K562 (cell line): ENCODE measurements at regions not wholly inside any gene's neighbourhood (a gene's known extent, or its start where the extent isn't known, plus 50 kb on each side); places are given as distances from the start of the nearest gene placed in this dataset.

Experiments
- ATAC-seq: fragments of 200-7000 bp; cut with Tn5 transposase; 3 replicates; pipeline ENCODE4 v1.9.1; 2020; ENCODE audit warnings: moderate library complexity
- BruUV-seq: library from RNA; stranded (reverse); fragments of 400-500 nt; replicated peaks from 2 replicates; lab custom pipeline; 2021; lab: Mats Ljungman, UMichigan
- CTCF ChIA-PET: fragments of 300-600 bp; formaldehyde crosslinking; extraction: SDS; loops from one replicate; lab custom pipeline; 2021; ENCODE audit warnings: low intra/inter-chr PET ratio; lab: Yijun Ruan, JAX
- POLR2A ChIA-PET: fragments of 300-600, 350-650 bp; sonication (Branson Sonifier 250); formaldehyde crosslinking; extraction: SDS; loops from one replicate; lab custom pipeline; 2021; ENCODE audit warnings: antibody characterized with exemption, inconsistent platforms; lab: Yijun Ruan, JAX
- DNase-seq, 4 experiments: peaks; one replicate each; pipeline versions ENCODE4 v3.0.0 to v3.0.0-alpha.2; 2011 to 2018; ENCODE audit warnings: low spot score in 3 of 4, mixed read lengths in 3 of 4; ENCODE audit errors: extremely low read depth in 1 of 4
- FAIRE-seq: peaks from 2 replicates; lab custom pipeline; 2011; peaks lifted over from hg19 to GRCh38; lab: Jason Lieb, UNC
- H2AFZ ChIP-seq: 2 replicates; pipeline ENCODE4 v1.6.0; 2011; ENCODE audit warnings: low read depth, low read length, control low read depth, inconsistent platforms
- H3K27ac ChIP-seq: fragments of 200-600 bp; 3 replicates; pipeline ENCODE4 v1.8.0; 2011; ENCODE audit warnings: low read depth, mild to moderate bottlenecking, control low read depth, inconsistent platforms, low read length, moderate library complexity, mixed read lengths; ENCODE audit errors: extremely low read depth
- H3K27me3 ChIP-seq, 2 experiments: fragments of 300-600 bp in 1 of 2; 2 replicates in 1 of 2; 3 replicates in 1 of 2; pipeline versions ENCODE4 v1.6.0 to v1.8.0; 2011; ENCODE audit warnings: inconsistent platforms in 2 of 2, low read length in 2 of 2, mild to moderate bottlenecking in 1 of 2, mixed read lengths in 1 of 2, moderate library complexity in 1 of 2; ENCODE audit not compliant: control insufficient read depth in 2 of 2, insufficient read depth in 2 of 2
- H3K36me3 ChIP-seq: fragments of 300-600 bp; 3 replicates; pipeline ENCODE4 v1.8.0; 2011; ENCODE audit warnings: mild to moderate bottlenecking, low read length, inconsistent platforms; ENCODE audit not compliant: control insufficient read depth, insufficient read depth
- H3K4me1 ChIP-seq, 2 experiments: fragments of 200-600 bp in 1 of 2; replicated peaks in 1 of 2; 2 replicates in 1 of 2; 3 replicates in 1 of 2; pipeline versions ENCODE4 v1.5.1 to v1.8.0; 2011; ENCODE audit warnings: inconsistent platforms in 2 of 2, low read length in 2 of 2, mild to moderate bottlenecking in 1 of 2, mixed read lengths in 1 of 2, moderate library complexity in 1 of 2; ENCODE audit not compliant: control insufficient read depth in 2 of 2, insufficient read depth in 2 of 2
- H3K4me2 ChIP-seq: 2 replicates; pipeline ENCODE4 v1.6.1; 2011; ENCODE audit warnings: low read length, control low read depth, inconsistent platforms, mixed read lengths; ENCODE audit not compliant: insufficient read depth
- H3K4me3 ChIP-seq: fragments of 200-600 bp; sonication (generic), shearing (Covaris generic); 2 replicates; pipeline ENCODE4 v1.5.1; 2016; ENCODE audit warnings: control low read depth, inconsistent platforms
- H3K79me2 ChIP-seq: fragments of 200-600 bp; 3 replicates; pipeline ENCODE4 v1.8.0; 2011; ENCODE audit warnings: low read length, inconsistent platforms; ENCODE audit not compliant: control insufficient read depth, insufficient read depth
- H3K9ac ChIP-seq, 2 experiments: 2 replicates each; pipeline versions ENCODE4 v1.6.0 to v1.6.1; 2011; ENCODE audit warnings: low read depth in 2 of 2, low read length in 2 of 2, control low read depth in 1 of 2, inconsistent platforms in 1 of 2, mild to moderate bottlenecking in 1 of 2, mixed read lengths in 1 of 2; ENCODE audit not compliant: insufficient read depth in 1 of 2
- H3K9me1 ChIP-seq: one replicate; pipeline ENCODE4 v1.6.0; 2011; ENCODE audit warnings: inconsistent platforms, mild to moderate bottlenecking, low read length, moderate library complexity; ENCODE audit not compliant: control insufficient read depth, insufficient read depth
- H3K9me3 ChIP-seq: replicated peaks from 2 replicates; pipeline ENCODE4 v1.5.1; 2011; ENCODE audit warnings: low read depth, low read length, inconsistent platforms; ENCODE audit not compliant: control insufficient read depth, insufficient read depth
- H4K20me1 ChIP-seq: replicated peaks from 2 replicates; pipeline ENCODE4 v1.6.1; 2011; ENCODE audit warnings: low read length, inconsistent platforms, mixed read lengths; ENCODE audit not compliant: control insufficient read depth, insufficient read depth
- ATF3 ChIP-seq, 2 experiments: fragments of 450-650 bp in 1 of 2; sonication (generic) in 1 of 2; formaldehyde crosslinking in 1 of 2; IDR thresholded peaks in 1 of 2; conservative IDR thresholded peaks in 1 of 2; 2 replicates each; pipeline versions ENCODE4 v1.6.1 to v1.8.1; 2016 to 2023; ENCODE audit warnings: mild to moderate bottlenecking in 2 of 2, moderate library complexity in 2 of 2, inconsistent platforms in 1 of 2, missing genetic modification reagents in 1 of 2
- CBX2 ChIP-seq: fragments of 200-600 bp; sonication (generic); IDR thresholded peaks from one replicate; pipeline ENCODE4 v1.6.1; 2012; ENCODE audit warnings: mild to moderate bottlenecking, low read length, inconsistent platforms; ENCODE audit not compliant: insufficient read depth, poor library complexity, severe bottlenecking
- CBX3 ChIP-seq, 2 experiments: IDR thresholded peaks; 1 replicate in 1 of 2; 2 replicates in 1 of 2; pipeline ENCODE4 v1.6.1; 2012; ENCODE audit warnings: inconsistent platforms in 2 of 2, low read length in 2 of 2, borderline replicate concordance in 1 of 2, control low read depth in 1 of 2
- E2F8 ChIP-seq: fragments of 450-650 bp; IDR thresholded peaks from 2 replicates; pipeline ENCODE4 v1.7.1; 2018; ENCODE audit warnings: mild to moderate bottlenecking, low read depth; ENCODE audit not compliant: partially characterized antibody
- FOSL1 ChIP-seq: fragments of 200-800 bp; sonication (Bioruptor generic); conservative IDR thresholded peaks from 2 replicates; pipeline ENCODE4 v1.6.1; 2016; ENCODE audit warnings: missing genetic modification characterization, missing compliant biosample characterization
- JUND ChIP-seq, 2 experiments: IDR thresholded peaks; 2 replicates in 1 of 2; 3 replicates in 1 of 2; pipeline ENCODE4 v1.6.1; 2011; ENCODE audit warnings: borderline replicate concordance in 2 of 2, low read depth in 2 of 2, low read length in 2 of 2, improper control_type of control experiment in 1 of 2, missing biosample characterization in 1 of 2, missing genetic modification characterization in 1 of 2, missing genetic modification reagents in 1 of 2
- KDM2B ChIP-seq: fragments of 250-450 bp; sonication (Bioruptor Pico); IDR thresholded peaks from 2 replicates; pipeline ENCODE4 v1.8.0; 2021; ENCODE audit warnings: mild to moderate bottlenecking, moderate library complexity
- MAFG ChIP-seq: fragments of 450-650 bp; conservative IDR thresholded peaks from 2 replicates; pipeline ENCODE4 v1.6.1; 2016; ENCODE audit warnings: missing genetic modification characterization, missing compliant biosample characterization
- NFE2 ChIP-seq: IDR thresholded peaks from 2 replicates; pipeline ENCODE4 v1.6.1; 2014; ENCODE audit warnings: antibody characterized with exemption, low read depth
- VEZF1 ChIP-seq: fragments of 200-800 bp; sonication (Bioruptor generic); IDR thresholded peaks from 2 replicates; pipeline ENCODE4 v1.6.1; 2017; ENCODE audit warnings: missing genetic modification characterization, missing compliant biosample characterization
- ZNF316 ChIP-seq: fragments of 450-650 bp; IDR thresholded peaks from 2 replicates; pipeline ENCODE4 v1.6.1; 2016
- WGBS: fragments of 100-300 bp; shearing (Covaris generic); methylation state at CpG from one replicate; pipeline ENCODE4 v1.1.6; 2016; ENCODE audit warnings: low coverage, mixed read lengths; ENCODE audit not compliant: insufficient coverage; ENCODE audit errors: missing lambda C conversion rate; 5-methylcytosine and 5-hydroxymethylcytosine counted together
- in situ Hi-C: fragments of 300-500 bp; cut with MboI; formaldehyde crosslinking; loops from 4 replicates; pipeline ENCODE4 v1.15.0; 2018; ENCODE audit warnings: inconsistent platforms, mixed read lengths
- intact Hi-C: fragments of 100-400 bp; cut with micrococcal nuclease; formaldehyde crosslinking; loops from 2 replicates; pipeline ENCODE4 v1.14.2; 2022

GRCh38 chr14:66117600-66117999 lies 368.6 kb upstream of the CCDC196 start:
- Histone ChIP-seq H3K9ac (no peak overlapping the region), H3K36me3 (no peaks in the 10 kb centered on the region), H3K4me1 (no peaks in the 10 kb centered on the region), H3K79me2 (no peaks in the 10 kb centered on the region), H4K20me1 (no peaks in the 10 kb centered on the region), H3K4me3 (no peak overlapping the region), H3K27me3 (no peaks in the 10 kb centered on the region), H3K9me3 (no peaks in the 10 kb centered on the region), H2AFZ (no peak overlapping the region), H3K4me2 (no peak overlapping the region), H3K9me1 (no peaks in the 10 kb centered on the region), H3K27ac (no peak overlapping the region)
- DNase-seq, result no peak
- no TSS peak for BruUV-seq
- in situ Hi-C loops (no loop called here), intact Hi-C loops (no loop called here)
- ChIA-PET CTCF (no interaction called here), POLR2A (interaction anchor here (0.6 kb wide), 1 partner anchor 405 kb away, joined by 3 read pairs; no protein-coding TSS in a partner anchor)
- 4% methylated on average over 3 of the region's 3 CpGs for WGBS
- no peak for FAIRE-seq
- no peak for ATAC-seq
- TF ChIP-seq NFE2 (0 out of 2 replicates have a peak, but pooled peaks have one; percentile 20), KDM2B (CRISPR knock-in tag) (no peak), E2F8 (no peak), JUND (IDR thresholded peaks at IDR 0.05; ENCODE audit: borderline replicate concordance, low read depth, low read length) (no peak), JUND (tag; IDR thresholded peaks at IDR 0.05; ENCODE audit: borderline replicate concordance, low read depth, low read length) (peak; percentile 62; the same call in 1 of the 3 replicates), ATF3 (IDR thresholded peaks at IDR 0.05) (peak; percentile 71), ATF3 (CRISPR knock-in tag; conservative IDR thresholded peaks at IDR 0.05) (no peak), VEZF1 (CRISPR knock-in tag) (no peak), CBX2 (no peak), ZNF316 (peak; percentile 27; the same call in 1 of the 2 replicates), FOSL1 (tag) (0 out of 2 replicates have a peak, but pooled peaks have one; percentile 18), CBX3 (IDR thresholded peaks at IDR 0.05; ENCODE audit: borderline replicate concordance in 1 of 2, low read length in 2 of 2) (no peak), MAFG (peak; percentile 32; the same call in 1 of the 2 replicates)
